ENCODE measurements at regions not wholly inside any gene's neighbourhood (a gene's known extent, or its start where the extent isn't known, plus 50 kb on each side); places are given as distances from the start of the nearest gene placed in this dataset.

DNA sequence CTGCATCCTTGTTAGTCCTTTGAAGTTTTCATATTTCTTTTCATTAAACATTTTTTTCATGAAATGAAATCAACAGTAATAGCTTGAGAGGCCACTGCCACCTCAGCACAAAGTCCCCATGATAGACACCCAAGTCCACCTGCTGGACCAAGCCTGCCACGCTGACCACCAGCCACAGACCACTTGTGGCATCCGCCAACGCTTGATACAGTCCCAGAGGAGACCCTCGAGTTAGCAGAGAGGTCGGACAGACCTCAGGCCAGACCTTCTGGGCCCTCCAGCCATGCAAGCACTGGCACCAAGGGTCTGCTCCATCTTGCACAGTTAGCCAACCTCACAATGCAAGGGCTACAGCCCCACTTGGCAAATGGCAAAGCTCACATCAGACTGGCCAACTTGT lies 91.8 kb upstream of the RTL6 start:
- TF ChIP-seq CTCF (IDR thresholded peaks at IDR 0.05; ENCODE audit: low read depth, low read length) (no peak), EZH2phosphoT487 (IDR thresholded peaks at IDR 0.05; ENCODE audit: low read depth) (no peak)

Data from OCI-LY3 (cell line).